ENCODE measurements at regions not wholly inside any gene's neighbourhood (a gene's known extent, or its start where the extent isn't known, plus 50 kb on each side); places are given as distances from the start of the nearest gene placed in this dataset.

GRCh38 chr11:104325093-104325492, 161.1 kb upstream of the PDGFD start:
- DNase-seq, result no peak

DNA sequence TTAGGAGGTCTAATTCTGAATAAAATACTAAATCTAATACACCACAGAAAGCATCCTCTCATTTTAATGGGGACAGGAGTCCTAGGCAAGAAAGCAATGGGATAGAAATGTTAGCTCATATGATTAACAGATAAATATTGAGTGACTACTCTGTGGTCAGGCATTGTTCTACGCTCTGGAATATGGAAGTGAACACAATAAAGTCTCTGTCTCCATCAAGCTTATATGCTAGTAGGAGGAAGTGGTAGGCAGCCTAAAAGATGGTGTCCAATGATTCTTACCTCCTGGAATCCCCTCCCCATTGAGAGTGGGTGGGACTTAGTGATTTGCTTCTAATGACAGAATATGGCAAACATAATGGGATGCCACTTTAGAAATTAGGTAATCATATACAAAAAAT, 160.3 kb upstream of the PDGFD start:
- DNase-seq, result no peak

GRCh38 chr11:104323841-104324240, 159.9 kb upstream of the PDGFD start:
- no peak for DNase-seq

- DNase-seq, result no peak
Observed at GRCh38 chr11:104322696-104323095, 158.7 kb upstream of the PDGFD start.

DNA sequence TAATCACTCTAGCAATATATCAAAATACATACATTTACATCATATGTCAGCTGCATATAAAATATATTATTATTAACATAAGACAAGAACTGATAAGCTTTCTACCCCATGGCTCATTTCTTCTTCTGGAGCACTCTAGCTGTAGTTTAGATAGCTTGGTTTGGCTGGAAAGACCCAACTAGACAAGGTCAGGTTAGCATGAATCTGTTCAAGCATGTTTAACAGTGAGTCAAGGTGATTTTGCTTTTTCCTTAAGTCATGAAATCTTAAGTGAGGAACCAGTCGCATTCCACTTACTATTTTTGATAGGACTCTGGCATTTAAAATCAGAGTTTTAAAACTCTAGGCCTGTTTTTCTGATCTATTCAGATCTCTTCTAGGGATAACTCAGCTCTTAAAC, 157.0 kb upstream of the PDGFD start:
- no peak for DNase-seq

- DNase-seq, result no peak
Observed at GRCh38 chr11:104320097-104320496, 156.2 kb upstream of the PDGFD start.

GRCh38 chr11:104319396-104319795, 155.4 kb upstream of the PDGFD start:
- DNase-seq, result no peak

GRCh38 chr11:104306862-104307474, 143.0 kb upstream of the PDGFD start:
- no peak for DNase-seq

DNA sequence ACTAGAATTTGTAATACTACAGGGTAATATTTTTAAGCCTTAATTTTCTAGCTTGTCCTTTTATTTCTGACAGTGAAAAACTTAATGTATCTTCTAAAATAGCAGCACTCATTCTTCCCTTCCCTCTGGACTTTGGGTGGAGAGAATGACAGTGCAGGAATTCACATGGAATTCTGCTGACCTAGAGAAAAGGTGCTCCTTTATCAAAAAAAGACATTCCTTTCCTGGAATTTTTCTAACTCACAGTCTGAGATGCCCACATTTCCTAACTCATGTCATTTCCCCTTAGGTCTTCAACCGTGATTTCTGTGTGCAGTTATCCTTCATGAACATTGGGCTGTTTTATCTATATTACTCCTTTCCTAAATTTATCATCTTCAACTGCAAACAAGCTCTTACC, 137.8 kb upstream of the PDGFD start:
- DNase-seq, result no peak

DNA sequence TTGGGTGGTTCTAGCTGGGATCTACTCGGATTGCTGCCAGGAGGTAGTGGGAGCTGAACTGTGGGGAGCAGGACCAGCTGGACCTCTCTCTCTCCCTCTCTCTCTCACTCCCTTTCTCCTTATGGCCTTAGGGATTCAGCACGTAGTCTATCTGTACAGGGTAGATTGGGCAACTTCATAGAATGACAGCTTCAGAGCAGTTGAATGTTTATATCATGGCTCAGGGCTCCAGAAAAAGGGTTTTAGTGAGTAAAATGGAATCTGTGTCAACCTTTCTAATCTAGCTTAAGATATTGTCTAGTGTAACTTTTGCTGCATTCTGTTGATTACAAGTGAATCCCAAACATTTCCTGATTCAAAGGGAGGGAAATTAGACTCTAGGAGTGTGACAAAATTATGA, 127.7 kb upstream of the PDGFD start:
- DNase-seq, result no peak

GRCh38 chr11:104286129-104286528, 122.2 kb upstream of the PDGFD start:
- no peak for DNase-seq

- no peak for DNase-seq
Observed at GRCh38 chr11:104279587-104279986, 115.6 kb upstream of the PDGFD start.

DNA sequence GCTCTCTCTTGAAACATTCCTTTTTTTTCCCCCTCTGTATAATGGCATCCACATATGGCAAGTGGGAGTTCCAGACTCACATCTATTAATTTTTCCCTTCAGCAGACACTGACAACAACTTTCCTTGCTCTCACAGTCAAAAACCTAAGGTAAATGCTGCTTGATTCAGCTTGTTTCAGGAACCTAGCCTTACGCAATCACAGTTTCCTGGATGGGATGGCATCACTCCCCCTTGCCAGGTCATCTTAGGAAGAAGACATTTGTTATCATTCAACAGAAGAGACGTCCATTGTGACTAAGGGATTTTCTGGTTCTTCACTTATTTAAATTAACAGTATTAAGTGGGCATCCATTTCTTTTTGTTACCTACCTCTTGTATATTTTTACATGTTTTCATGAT, 112.0 kb upstream of the PDGFD start:
- no peak for DNase-seq

GRCh38 chr11:104260456-104260855, 96.5 kb upstream of the PDGFD start:
- DNase-seq, result no peak

- no peak for DNase-seq
Observed at GRCh38 chr11:104259121-104259610, 95.2 kb upstream of the PDGFD start.

DNA sequence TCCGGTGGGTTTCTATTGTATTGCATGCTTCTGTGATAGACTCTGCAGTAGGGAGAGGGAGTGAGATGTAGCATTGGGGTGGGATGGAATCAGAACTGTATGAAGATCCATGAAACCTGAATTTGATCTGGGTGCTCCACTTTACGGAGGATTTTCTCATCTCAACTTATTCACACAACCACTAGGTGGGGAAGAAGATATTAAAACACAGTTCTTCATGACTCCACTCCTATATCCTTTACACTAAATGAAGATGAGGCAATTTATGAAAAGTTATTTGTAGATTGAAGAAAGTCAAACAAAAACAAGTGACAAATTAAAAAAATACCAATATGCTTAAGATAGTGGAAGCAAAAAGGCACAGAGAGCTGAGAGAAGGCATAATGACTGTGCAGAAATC, 92.6 kb upstream of the PDGFD start:
- DNase-seq, result no peak

DNA sequence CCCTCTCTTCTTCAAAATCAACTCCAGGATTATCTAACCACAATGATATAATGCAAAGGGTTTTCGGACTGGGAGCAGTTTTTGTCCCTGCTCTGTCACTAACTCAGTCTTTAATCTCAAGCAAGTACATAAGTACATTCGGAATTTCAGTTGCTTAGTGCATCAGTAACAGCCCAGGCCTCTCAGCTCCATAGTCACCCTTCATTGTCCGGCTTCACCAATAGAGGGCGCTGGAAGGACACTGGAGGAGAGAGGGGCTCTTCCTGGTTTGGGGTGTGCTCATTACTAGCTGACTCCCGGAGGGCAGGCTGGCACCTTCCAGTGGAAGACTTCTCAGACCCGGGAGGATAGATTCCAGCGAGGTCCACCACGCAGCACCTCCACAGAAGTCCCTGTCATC, 90.4 kb upstream of the PDGFD start:
- DNase-seq, result no peak

- DNase-seq, result no peak
Observed at GRCh38 chr11:104246590-104246989, 82.6 kb upstream of the PDGFD start.

GRCh38 chr11:104238916-104239315, 75.0 kb upstream of the PDGFD start:
- no peak for DNase-seq

DNA sequence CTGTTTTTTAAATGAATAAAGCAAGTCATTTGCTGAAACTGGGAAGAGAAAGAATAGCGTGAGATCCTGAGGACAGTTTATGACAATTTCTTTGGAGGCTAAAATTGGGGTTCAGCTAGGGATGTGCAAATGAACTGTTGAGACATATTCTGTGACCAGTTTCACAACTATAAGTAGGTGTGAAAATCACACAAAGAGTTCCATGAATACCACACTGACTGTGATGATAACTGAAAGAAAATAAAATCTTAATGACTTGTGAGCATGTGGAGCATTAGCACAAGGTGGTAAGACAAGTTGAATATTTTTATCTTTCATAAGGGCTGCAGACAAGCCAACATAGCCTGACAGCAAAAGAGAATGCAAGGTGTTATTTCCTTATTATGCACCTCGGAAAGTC, 61.1 kb upstream of the PDGFD start:
- DNase-seq, result no peak

DNA sequence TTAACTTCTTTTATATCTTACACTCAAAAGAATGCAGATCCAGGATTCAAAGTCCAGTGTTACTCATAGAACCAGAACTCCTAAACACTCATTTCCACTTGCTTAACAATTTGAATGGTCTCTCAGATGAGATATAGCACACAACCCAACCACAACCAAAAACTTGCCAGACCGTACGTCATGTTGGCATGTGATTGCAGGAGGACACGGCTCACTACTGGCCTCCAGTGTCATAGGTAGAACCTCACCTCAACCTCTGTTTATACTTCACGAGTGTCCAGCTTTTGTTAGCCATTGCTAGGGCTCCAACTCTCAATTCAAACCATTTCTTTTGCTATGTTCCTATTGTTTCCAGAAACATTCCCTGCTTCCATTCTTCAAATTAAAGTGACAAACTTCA, 58.5 kb upstream of the PDGFD start:
- DNase-seq, result no peak

- DNase-seq, result no peak
Observed at GRCh38 chr11:104221455-104221854, 57.5 kb upstream of the PDGFD start.

DNA sequence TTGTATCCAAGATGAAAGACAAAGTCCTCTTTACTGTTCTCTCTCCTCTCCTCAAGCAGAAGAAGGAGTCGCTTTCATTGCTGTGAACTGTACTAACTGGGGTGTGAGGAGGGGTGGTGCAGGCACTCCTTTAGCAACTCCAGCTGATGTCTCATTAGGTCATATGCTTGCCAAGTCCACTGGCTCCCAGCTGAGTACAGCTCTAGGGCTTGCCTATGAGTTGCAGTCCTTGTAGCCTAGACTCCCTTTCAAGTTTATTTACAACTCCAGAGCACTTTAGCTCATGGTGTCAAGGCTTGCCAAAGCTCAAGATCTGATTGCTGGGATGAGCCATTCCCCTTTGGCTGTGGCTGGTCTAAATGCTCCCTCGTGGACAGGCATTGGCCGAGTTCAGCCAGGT, 55.1 kb upstream of the PDGFD start:
- no peak for DNase-seq

DNA sequence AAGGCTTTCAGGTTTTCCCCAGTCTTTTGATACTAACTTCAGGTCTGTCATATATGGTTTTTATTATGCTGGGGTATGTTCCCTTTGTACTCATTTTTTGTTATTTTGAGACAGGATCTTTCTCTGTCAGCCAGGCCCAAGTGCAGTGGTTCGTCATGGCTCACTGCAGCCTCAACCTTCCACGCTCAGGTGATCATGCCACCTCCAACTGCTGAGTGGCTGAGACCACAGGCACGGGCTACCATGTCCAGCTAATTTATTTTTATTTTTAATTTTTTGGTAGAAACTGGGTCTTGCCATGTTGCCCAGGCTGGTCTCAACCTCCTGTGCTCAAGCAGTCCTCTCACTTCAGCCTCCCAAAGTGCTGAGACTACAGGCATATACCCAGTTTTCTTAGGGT, 50.6 kb upstream of the PDGFD start:
- DNase-seq, result no peak

Data from DMS153 (cell line).